ENCODE measurements at regions not wholly inside any gene's neighbourhood (a gene's known extent, or its start where the extent isn't known, plus 50 kb on each side); places are given as distances from the start of the nearest gene placed in this dataset.

DNA sequence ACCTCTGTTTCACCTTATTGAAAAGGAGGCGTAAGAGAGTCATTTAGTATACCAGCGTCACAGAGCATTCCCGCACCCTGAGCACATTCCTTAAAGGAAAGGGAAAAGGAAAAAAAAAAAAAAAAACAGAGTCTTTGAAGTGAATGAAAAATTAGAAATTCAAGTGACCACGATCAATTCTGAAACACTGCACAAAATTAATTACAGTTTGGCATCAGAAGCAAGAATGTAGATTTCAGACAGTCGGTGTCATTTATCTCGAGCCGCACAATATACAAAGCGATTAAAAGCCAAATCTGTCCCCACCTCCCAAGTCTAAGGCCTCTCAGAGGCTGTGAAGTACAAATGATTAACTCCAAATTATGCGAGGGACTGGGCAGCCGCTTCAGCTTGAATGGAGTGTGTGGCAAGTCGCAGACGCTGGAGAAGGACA lies 173.7 kb upstream of the ZNF507 start:
- CTCF ChIA-PET = no interaction called here
- Histone ChIP-seq H3K36me3 (ENCODE audit: control insufficient read depth, insufficient read depth, low read length) (no peaks in the 10 kb centered on the region), H3K4me3 (ENCODE audit: low read depth, low read length) (no peak overlapping the region), H3K27me3 (ENCODE audit: control insufficient read depth, insufficient read depth, low read length) (no peaks in the 10 kb centered on the region)
- POLR2A ChIA-PET = no interaction called here
- TF ChIP-seq, protein P1, sequence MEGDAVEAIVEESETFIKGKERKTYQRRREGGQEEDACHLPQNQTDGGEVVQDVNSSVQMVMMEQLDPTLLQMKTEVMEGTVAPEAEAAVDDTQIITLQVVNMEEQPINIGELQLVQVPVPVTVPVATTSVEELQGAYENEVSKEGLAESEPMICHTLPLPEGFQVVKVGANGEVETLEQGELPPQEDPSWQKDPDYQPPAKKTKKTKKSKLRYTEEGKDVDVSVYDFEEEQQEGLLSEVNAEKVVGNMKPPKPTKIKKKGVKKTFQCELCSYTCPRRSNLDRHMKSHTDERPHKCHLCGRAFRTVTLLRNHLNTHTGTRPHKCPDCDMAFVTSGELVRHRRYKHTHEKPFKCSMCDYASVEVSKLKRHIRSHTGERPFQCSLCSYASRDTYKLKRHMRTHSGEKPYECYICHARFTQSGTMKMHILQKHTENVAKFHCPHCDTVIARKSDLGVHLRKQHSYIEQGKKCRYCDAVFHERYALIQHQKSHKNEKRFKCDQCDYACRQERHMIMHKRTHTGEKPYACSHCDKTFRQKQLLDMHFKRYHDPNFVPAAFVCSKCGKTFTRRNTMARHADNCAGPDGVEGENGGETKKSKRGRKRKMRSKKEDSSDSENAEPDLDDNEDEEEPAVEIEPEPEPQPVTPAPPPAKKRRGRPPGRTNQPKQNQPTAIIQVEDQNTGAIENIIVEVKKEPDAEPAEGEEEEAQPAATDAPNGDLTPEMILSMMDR (IDR thresholded peaks at IDR 0.05; ENCODE audit: insufficient read depth, low read depth, low read length) = no peak
- DNase-seq (ENCODE audit: low read depth) = no peak

GRCh38 chr19:32172566-32173160 lies 172.7 kb upstream of the ZNF507 start:
- POLR2A ChIA-PET = no interaction called here
- Histone ChIP-seq H3K36me3 (ENCODE audit: control insufficient read depth, insufficient read depth, low read length) (no peaks in the 10 kb centered on the region), H3K4me3 (ENCODE audit: low read depth, low read length) (no peak overlapping the region), H3K27me3 (ENCODE audit: control insufficient read depth, insufficient read depth, low read length) (no peaks in the 10 kb centered on the region)
- TF ChIP-seq, protein P1 (IDR thresholded peaks at IDR 0.05; ENCODE audit: insufficient read depth, low read depth, low read length) = no peak
- DNase-seq (ENCODE audit: low read depth) = no peak
- CTCF ChIA-PET = no interaction called here

DNA sequence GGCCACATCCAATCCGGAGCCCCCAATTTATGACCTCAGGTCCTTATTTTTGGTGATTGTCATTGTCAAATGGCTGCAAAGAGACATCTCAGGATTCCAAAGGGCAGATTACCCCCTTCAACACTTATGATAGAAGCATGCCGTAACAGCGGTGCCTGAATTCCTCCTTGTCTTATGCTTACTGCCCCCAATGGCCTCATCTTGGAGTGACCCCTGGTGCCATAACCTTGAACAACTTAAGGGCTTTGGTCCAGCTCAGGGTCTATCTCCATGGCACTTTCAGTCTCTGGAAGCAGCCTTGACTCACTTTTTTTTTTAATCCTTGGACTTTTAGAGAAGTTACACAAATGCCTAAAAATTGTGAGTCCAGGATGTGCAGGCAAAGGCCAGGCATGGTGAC lies 171.6 kb upstream of the ZNF507 start:
- no peak for DNase-seq (ENCODE audit: low read depth)
- Histone ChIP-seq H3K36me3 (ENCODE audit: control insufficient read depth, insufficient read depth, low read length) (no peaks in the 10 kb centered on the region), H3K4me3 (ENCODE audit: low read depth, low read length) (no peak overlapping the region), H3K27me3 (ENCODE audit: control insufficient read depth, insufficient read depth, low read length) (no peaks in the 10 kb centered on the region)
- POLR2A ChIA-PET = no interaction called here
- CTCF ChIA-PET = no interaction called here
- TF ChIP-seq, protein P1 (IDR thresholded peaks at IDR 0.05; ENCODE audit: insufficient read depth, low read depth, low read length) = no peak

DNA sequence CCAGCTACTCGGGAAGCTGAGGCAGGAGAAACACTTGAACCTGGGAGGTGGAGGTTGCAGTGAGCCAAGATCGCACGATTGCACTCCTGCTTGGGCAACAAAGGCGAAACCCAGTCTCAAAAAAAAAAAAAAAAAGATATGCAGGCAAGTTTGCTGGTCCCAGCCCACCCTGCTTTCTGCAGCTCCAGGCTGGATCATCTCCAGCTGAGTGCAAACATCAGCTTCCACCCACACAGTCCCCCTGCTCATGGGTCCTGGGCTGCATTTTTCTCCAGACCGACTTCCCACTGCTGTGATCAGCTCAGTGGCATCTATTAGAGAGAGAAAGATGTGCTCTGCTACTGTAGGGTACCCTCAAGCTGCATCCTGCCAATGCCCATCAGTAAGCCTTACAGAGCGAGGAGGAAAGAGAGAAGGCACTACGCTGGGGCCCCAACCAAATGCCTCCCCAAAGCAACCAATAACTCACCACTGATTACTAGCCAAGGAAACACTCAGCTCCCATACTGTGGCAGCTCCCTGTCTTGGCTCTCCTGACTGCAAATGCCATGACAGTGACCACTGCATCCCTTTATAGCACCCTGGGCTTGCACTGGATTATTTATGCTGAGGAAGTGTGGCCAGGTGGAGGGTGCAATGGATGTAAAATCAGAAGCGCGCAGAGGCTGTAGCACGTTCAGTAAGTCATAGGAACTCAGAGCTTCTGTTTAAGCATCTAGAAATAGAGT lies 170.9 kb upstream of the ZNF507 start:
- TF ChIP-seq, protein P1 (IDR thresholded peaks at IDR 0.05; ENCODE audit: insufficient read depth, low read depth, low read length) = no peak
- H3K27me3 ChIP-seq (ENCODE audit: control insufficient read depth, insufficient read depth, low read length) = no peaks in the 10 kb centered on the region
- no peak for DNase-seq (ENCODE audit: low read depth)
- POLR2A ChIA-PET = no interaction called here
- CTCF ChIA-PET = no interaction called here
- no peak overlapping the region for H3K4me3 ChIP-seq (ENCODE audit: low read depth, low read length)
- no peaks in the 10 kb centered on the region for H3K36me3 ChIP-seq (ENCODE audit: control insufficient read depth, insufficient read depth, low read length)

DNA sequence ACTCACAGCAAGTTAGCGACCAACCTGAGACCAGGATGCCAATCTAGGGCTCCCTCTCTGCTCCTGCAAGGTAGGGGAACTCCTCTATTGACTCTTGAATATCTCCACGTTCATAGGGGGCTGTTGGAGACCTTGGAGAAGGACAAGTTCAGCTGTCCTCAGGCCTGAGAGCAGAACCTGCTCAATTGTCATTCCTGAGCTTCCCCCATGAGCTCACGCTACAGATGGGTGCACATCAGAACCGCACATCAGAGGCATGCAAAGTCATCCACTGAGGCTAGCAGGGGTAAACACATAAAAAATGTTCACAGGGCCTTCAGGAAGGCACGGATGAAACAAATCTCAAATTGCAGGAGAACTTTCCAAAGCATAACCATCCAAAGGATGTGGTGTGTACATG lies 168.8 kb upstream of the ZNF507 start:
- CTCF ChIA-PET = no interaction called here
- no peak for DNase-seq (ENCODE audit: low read depth)
- H3K36me3 ChIP-seq (ENCODE audit: control insufficient read depth, insufficient read depth, low read length) = no peaks in the 10 kb centered on the region
- H3K27me3 ChIP-seq (ENCODE audit: control insufficient read depth, insufficient read depth, low read length) = no peaks in the 10 kb centered on the region
- POLR2A ChIA-PET = no interaction called here
- TF ChIP-seq, protein P1 (IDR thresholded peaks at IDR 0.05; ENCODE audit: insufficient read depth, low read depth, low read length) = no peak
- no peak overlapping the region for H3K4me3 ChIP-seq (ENCODE audit: low read depth, low read length)

All from BJ (cell line).